Upper lobe of left lung (tissue), 4 donors: ENCODE measurements at regions not wholly inside any gene's neighbourhood (a gene's known extent, or its start where the extent isn't known, plus 50 kb on each side); places are given as distances from the start of the nearest gene placed in this dataset.

Experiments
- CTCF ChIP-seq, 6 experiments: fragments of 450-650 bp in 4 of 6; fragments of 200-600 bp in 2 of 6; sonication (generic) in 2 of 6; IDR thresholded peaks; one replicate each; pipeline ENCODE4 v1.5.1; 2016 to 2019; ENCODE audit warnings: antibody characterized with exemption in 6 of 6
- POLR2A ChIP-seq, 4 donors: fragments of 450-650 bp; IDR thresholded peaks; one replicate each; pipeline ENCODE4 v1.5.1; 2016 to 2017; ENCODE audit warnings: antibody characterized with exemption in 4 of 4, mild to moderate bottlenecking in 2 of 4

DNA sequence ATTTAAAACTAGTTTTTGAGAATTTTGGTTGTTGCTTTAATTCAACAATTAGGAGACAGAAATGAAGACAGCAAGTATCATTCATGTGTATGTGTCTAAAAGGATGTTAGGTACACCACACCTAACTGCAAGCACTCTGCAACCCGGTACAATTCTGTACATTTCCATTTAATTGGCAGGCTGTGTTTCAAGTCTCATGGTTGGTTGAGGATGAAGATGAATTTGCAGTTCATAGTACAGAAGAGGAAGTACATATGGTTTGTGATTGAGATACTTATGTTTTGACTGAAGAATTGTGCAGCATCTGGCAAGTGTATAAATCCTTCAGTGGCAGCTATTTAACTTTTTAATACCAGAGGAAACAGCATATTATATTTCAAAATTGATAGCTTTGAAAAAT lies 628.7 kb upstream of the ZNF608 start:
- TF ChIP-seq CTCF (IDR thresholded peaks at IDR 0.05): no peak
- no peak for TF ChIP-seq POLR2A (IDR thresholded peaks at IDR 0.05)
